ENCODE measurements at regions not wholly inside any gene's neighbourhood (a gene's known extent, or its start where the extent isn't known, plus 50 kb on each side); places are given as distances from the start of the nearest gene placed in this dataset.
"Not testable (repeated sequence)": the region's sequence is repeated elsewhere in the genome, so short reads cannot be mapped to it uniquely, and the experiment has no call there.

DNA sequence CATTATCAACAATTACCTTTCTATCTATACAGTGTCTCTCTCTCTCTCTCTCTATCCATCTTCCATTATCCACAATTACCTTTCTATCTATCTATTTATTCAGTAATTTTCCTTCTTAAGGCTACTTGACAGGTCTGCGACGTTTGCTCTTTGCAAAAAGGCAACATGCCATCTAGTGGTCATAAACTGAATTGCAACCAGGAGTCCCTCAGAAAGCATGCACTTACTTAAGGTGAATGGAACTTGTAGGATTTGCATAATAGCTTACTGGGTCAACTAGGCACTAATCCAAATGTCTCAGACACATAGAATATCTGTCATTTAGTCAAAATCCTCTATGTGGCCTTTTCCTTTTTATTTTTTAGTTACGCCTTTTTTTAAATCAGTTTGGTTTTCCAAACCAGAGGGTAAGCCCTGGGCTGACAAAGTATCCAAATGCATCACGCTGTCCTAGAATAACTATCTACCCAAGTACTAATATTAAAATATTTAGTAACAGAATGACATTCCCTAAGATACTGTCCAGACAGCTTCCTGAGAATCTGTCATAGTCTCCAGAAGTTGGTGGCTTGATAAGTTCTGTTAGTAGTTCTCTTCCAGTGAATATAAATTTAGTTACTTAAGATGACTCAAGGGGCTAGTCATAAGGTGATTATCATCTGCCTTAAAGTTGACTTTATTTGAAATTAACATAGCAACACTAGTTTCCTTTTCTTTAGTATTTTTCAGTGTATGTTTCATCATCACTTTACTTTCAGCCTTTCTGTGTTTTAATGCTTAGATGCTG is 208.3 kb downstream of the PPP1R3A start:
- peak; percentile 66 for DNase-seq (ENCODE audit: low read depth)

DNA sequence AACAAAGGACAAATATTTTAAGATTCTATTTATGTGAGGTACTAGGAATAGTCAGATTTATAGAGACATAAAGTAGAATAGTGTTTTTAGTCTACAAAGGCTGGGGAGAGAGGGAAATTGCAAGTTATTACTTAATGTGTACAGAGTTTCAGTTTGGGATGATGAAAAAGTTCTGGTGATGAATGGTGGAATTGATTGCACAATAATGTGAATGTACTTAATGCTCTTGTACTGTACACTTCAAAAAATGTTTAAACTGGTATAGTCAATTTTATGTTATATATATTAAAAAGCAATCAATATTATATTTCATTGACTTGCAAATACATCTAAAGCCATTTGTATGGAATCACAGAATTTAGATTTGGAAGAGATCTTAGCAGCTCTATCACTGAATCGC is 213.4 kb downstream of the PPP1R3A start:
- DNase-seq (ENCODE audit: low read depth), result no peak

DNA sequence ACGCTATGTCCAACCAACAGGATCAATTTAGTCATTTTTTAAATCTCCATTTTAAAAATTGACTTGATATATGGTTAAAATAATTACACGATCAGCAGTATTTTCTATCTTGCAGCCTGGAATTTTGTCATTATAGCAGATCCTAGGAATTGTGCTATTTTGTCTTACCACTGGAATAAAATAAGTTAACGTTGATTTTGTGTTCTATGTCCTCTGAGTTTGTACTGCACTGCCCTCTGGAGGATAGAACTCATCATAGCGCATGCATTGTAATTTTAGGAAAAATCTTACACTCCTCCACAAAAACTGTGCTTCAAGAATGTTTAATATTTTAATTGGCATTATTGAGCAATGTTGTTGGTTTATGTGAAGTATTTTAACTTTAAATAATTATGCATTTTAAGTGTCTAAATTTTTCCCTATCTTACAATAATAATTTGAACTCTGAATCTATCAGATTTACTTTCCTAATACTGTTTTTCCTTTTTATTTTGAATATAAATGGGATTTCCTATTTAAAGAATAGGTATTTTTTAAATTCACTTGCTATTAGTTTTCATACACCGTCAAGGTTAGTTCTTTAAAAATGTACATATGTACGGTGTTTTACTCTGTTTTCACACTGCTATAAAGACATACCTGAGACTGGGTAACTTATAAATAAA is 220.1 kb downstream of the PPP1R3A start:
- peak; percentile 3 for DNase-seq (ENCODE audit: low read depth)

DNA sequence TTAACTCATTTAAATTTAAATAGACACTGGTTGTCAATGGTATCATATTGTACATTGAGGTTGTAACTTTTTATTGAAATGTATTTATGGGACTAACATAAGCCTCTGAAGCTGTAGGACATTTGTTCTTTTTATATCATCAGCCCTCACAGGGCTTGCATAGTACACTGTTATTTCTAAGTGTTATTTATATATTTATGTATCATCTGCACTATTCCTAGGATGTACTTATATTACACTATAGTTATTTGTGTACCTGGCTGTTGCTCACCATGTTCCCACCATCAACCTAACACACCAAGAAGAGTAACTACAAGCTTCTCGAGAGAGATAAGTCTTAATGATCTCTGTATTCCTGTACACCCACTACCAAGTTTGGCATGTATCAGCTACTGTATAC is 224.7 kb downstream of the PPP1R3A start:
- DNase-seq (ENCODE audit: low read depth), result no peak

DNA sequence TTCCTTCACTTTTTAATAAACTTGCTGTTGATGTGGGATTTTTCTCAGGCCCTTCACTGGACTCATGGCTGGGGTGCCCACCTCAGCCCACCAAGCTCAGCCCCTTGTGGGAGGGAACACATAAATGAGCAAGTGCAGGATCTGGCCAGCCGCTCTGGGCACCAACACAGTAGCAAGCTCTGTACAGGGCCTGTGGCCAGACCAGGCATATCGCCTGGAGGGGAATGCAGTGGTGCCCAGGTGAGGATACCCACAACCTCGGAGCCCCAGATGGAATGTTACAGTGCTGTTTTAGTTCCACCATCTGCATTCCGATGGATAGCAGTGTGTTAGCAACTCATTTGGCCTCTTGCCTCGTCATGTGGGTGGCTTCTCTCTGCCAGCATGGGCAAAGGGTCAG is 234.6 kb downstream of the PPP1R3A start:
- DNase-seq (ENCODE audit: low read depth), result no peak

DNA sequence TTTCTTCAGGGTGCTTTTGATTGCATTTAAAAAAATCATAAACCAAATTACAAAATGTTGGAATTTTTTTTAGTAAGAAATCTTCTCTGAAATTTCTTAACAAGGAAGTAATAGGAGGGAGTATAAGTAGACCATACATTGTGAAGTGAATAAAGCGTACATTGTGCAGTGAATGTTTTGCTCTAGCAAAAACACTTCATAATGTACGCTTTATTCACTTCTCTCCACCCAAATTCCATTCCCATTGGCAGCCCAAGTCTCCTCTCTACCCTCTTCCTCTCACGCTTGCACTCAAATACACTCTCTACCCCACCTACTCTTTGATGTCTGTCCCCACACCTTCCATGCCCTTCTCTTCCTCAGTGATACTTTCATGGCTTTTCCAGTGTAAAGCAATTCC is 241.0 kb downstream of the PPP1R3A start:
- DNase-seq (ENCODE audit: low read depth), result no peak

DNA sequence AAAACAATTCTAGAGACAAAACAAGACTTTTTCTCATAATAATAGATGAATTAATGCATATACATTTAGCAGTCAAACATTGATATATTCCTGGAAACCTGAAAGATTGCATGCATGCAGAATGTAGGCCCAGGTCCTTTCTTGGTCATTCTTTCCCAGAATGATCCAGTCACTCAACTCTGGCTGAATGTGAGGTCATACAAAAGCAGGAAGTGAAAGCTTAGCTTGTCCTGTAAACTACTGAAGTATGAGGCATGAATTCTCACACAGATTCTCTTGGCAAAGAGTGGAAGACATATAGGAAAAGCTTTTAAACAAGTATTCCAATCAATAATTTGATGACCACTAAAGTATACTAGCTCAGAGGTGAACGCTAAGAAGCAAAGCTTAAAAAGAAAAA is 253.9 kb downstream of the PPP1R3A start:
- DNase-seq (ENCODE audit: low read depth), result no peak

DNA sequence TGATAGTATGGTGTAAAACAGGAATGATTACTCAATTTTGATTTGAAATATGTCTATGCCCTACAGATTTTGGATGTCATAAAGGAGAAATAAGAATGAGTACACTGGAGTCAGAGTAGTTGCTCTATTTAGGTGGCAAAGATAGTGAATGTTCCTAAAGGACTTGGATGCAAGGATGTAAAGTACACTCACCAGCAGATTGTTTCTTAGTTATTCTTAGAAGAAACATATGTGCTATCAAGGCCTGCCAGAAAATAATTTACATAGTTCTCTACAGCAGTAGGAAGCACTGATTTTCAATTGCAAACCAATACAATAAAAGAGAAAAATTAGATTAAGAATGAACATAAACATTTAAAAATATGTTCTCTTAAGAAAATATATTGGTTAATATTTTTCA is 259.4 kb downstream of the PPP1R3A start:
- no peak for DNase-seq (ENCODE audit: low read depth)

DNA sequence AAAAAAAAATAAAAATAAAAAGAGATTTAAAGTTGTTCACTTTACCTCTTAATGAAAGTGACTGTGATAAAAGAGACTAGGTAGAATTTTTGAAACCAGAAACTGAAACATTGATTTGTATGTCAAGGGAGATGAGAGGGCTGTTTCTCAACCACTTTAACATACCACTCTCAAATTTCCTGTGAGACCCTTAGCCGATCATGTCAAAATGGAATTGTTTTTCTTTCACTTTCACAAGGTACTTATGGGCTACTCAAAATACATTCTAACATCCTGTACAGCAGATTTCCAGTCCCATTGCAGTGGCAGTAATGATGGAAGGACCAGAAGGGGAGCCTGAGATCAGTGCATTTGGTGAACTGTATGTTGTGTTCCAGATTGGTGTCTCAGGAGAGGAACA is 261.2 kb downstream of the PPP1R3A start:
- no peak for DNase-seq (ENCODE audit: low read depth)

DNA sequence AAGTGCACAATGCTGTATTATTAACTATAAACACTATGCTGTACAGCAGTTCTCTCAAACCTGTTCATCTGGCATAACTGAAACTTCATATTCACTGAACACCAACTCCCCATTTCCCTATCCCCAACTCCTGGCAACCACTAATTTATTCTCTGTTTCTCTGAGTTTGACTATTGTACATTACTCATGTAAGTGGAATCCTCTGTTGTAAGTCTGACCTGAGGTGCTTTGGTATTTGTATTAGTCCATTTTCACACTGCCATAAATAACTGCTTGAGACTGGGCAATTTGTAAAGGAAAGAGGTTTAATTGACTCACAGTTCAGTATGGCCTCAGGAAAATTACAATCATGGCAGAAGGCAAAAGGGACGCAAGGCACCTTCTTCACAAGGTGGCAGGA is 266.3 kb downstream of the PPP1R3A start:
- DNase-seq (ENCODE audit: low read depth), result no peak

DNA sequence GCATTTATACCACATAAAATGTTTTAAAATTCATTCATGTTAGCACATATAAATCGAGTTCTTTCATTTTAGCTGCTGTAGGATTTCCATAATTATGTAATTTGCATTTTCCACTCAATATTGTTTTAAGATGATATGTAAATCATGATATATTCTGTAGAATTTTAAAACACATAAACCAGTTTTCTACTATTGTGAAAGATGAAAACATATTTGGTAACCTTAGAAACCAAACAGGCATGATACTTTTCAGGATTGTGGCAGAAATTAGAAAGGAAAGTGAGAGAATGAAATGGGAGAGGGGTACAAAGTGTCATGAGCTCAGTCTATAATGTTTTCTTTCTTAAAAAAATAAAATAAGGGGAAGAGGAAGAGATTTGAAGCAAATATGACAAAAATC is 269.3 kb downstream of the PPP1R3A start:
- DNase-seq (ENCODE audit: low read depth), result no peak

DNA sequence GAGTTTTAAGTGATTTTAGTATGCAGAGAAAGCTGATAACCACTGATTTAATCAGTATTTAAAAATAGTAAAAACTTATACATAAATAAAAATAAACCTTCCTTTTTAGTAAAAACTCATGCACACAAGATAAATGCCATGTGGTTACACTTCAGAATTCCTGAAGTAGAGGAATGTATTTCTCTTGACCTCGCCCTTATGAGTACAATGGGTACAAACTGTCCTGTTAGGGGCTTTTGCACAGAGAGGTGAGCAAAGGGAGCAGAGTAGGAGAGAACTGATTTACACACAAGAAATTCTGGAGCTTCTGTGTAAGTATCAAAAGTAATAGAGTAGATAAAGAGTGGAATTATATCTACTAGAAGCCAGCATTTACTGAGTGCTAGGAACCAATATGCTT is 279.6 kb downstream of the PPP1R3A start:
- DNase-seq (ENCODE audit: low read depth), result no peak

DNA sequence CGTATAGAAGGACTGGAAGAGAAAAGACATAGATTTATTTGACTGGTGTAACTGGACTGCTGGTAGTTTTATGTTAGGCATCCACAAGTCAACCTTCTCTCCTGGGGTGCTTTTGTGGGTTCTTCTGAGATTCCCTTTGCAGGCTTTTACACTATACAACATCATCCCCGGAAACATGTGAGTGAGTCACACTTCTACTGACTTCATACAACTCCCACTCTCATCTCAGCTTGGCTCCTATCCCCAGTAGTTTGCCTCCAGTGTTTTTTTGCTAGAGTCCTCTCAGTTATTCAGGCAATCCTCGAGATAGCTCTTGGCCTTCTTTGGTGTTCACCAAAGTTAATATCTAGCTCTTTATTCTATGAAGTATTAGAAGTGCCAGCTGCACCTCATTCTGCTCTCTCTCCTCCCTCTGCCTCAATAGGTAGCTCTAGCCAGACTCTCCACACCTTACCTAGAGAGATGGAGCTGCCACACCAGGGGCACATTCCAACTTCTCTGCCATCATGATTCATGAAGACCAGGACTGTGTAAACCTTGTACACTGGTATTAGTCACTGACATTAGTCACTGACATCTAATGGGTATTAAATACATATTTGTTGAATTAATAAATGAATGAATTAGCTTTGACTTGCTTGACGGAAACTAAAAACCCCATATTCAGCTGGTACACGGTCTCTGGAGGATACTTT is 281.9 kb downstream of the PPP1R3A start:
- DNase-seq (ENCODE audit: low read depth), result no peak

DNA sequence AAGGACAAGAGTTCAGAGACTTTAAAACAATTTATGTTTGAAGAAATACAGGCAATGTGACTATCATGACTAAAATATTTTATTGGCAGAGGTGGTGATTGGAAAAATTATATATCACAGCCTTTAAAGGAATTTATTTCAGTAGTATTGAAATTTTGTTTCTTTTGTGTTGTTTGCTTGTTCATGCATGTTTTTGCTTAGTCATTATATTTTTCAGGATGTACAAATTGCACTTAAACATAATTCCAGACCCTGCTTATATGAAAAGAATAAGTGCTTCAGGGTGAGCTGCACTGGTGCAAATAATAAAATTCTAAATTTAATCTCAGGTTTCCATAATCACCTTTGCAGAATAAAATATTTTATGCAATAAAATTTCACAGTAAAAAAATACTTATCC is 283.3 kb downstream of the PPP1R3A start:
- DNase-seq (ENCODE audit: low read depth), result no peak

DNA sequence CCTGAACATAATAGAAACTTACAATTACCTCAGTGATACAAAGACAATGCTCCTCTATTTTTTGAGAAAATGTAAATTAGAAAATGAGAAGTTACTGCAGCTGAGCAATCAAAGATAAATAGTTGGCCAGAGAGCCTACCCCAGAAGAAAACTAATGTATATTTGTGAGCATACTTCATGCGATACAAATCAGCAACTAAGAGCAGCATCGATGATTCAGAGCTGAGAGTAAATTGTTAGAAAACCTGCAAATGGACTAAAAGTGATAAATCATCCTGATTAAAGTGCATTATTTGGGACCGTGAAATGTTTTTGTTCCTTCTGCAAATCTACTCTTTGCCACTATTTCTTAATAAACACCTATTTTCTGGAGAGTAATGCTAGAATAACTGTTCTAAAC is 285.7 kb downstream of the PPP1R3A start:
- DNase-seq (ENCODE audit: low read depth), result no peak

DNA sequence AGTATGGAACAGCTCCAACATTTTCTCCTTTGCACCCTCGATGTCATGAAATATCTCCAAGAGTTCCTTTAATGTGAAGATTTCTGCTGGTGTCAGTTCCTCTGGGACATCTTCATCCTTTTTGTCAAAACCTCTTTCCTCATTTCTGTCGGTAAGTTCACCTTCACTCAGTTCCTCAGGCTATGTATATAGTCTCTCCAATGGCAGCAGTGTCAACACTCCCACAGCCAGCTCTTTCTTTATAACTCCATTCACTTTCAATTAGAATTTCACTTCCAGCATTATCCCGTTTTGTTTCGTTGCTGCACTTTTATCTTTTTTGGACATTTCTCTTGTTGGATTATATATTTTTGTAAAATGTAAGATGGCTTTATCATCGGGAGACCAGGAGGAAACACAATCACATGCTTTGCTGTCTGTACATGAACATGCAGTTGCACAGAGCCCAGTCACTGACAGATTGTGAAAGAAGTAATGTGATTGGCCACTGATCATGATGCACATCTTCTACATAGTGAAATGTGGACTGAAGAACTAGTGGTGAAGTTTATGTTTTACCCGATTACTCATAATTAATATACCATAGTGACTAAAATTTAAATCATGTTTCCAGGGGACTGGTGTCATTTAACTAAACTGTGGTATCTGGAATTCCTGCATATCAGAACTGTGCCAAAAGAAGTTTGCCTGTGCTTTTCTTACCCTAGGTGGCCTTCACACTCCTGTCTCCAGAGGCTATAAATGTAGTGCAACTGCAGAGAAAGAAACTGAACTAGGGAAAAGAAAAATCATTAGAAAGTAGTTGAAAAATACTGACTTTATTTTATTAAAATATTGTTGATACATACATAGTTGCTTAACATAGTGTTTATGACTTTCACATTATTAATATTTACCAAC is 289.6 kb downstream of the PPP1R3A start:
- DNase-seq (ENCODE audit: low read depth), result no peak

DNA sequence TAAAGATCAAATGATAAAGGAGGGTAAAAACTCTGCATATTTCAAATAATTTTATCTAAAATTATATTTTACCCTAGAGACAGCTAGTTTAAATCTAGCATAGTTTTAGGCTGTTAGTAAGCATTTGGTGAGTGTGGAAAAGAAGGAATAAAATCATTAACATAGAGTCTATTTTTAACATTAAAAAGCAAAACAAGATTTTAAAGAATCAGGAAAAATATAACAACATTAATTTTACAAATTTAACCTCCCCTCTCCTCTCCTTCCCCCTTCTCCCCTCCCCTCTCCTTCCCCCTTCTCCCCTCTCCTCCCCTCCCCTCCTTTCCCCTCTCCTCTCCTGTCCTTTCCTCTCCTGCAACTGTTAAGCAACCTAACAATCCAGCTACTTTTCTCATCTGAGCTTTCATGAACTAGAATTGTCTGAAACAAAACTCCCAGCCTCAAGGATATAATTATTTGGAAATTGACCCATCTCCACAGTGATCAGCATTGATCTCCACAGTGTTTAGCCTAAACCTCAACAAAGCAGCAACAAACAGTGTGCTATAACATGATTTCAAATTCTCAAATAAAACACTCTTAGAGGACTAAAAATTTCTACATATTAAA is 293.2 kb downstream of the PPP1R3A start:
- DNase-seq (ENCODE audit: low read depth), result no peak

DNA sequence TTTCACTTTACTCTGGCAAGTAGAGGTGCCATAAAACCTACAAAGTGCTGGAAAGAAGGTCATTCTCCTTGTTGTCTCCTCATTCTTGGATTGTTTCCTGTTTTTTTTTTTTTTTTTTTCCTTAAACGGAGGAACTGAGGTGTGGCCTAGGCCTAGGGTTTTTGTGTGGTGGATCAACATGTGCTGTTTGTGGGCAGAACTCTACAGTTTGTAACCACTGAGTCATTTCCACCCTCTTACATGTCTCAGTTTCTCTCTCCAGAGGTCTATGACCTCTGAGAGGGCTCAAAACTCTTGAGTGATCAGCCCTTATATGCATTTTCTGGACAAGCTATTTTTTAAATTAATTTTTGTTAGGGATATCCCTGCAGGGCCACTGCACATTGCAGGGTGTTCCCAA is 296.0 kb downstream of the PPP1R3A start:
- no peak for DNase-seq (ENCODE audit: low read depth)

DNA sequence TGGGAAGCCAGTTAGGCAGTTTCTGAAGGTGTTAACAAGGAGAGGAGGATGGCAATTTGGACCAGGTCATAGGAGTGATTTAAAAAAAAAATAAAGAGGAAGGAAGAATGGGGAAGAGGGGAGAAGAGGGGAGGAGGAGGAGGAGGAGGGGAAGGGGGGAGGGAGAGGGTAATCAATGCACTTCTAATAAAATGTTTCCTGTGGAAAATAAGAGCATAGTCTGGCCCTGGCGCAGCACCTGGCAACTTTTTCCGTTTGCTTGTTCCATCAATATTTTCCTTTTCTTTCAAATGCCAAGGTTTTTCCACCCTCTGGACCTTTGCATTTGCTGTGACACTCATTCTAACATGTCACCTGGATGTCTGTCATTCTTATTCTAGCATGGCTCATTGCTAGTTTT is 308.2 kb downstream of the PPP1R3A start:
- no peak for DNase-seq (ENCODE audit: low read depth)

DNA sequence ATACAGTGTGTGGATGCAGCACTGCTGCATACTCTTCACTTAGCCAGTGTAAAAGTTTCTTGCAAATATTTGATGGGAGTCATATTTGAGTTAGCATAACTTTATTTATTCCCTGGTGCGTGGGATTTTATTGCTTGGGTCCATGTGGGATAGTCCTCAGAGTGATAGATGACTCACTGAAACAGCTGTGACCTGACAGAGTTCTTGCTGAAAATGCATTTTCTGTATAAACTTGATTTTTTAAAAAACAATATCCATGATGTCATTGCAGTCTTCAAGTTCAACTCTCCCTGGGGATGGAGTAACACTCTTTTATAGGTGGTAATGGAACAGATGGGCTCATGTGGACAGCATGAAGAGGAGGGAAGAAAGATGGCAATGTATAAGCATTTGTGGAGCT is 310.0 kb downstream of the PPP1R3A start:
- DNase-seq (ENCODE audit: low read depth), result no peak

DNA sequence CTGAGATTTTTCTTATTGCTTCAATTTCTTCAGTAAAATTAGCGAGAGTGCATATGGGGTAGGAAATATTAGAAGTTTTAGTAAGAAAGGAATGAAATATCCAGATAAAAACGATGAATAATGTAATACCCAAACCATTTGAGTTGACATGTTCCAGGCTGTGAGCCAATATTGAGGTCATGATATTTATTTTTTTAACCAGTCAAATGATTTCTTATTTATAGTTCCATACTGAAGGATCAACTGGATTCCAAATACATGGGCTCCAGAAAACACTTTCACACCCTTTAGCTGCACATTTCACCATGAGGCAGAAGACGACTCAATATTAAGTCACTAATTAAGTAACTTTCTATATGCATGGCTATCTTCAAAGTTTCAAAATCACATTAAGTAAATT is 312.5 kb downstream of the PPP1R3A start:
- DNase-seq (ENCODE audit: low read depth), result no peak

DNA sequence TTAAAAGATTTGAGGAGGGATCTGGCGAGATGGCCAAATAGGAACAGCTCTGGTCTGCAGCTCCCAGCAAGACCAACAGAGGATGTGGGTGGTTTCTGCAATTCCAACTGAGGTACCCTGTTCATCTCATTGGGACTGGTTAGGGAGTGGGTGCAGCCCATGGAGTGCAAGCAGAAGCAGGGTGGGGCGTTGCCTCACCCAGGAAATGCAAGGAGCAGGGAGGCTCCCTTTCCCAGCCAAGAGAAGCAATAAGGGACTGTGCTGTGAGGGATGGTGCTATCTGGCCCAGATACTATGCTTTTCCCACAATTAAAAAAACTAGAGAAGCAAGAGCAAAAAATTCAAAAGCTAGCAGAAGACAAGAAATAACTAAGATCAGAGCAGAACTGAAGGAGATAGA is 318.4 kb downstream of the PPP1R3A start:
- not testable (repeated sequence) for DNase-seq (ENCODE audit: low read depth)

All from fibroblast of gingiva (primary cell).